GM04503 (cell line): ENCODE measurements at regions not wholly inside any gene's neighbourhood (a gene's known extent, or its start where the extent isn't known, plus 50 kb on each side); places are given as distances from the start of the nearest gene placed in this dataset.

Source experiments
- DNase-seq: peaks from one replicate; pipeline ENCODE4 v3.0.0-alpha.2; 2012; ENCODE audit warnings: low read depth

DNA sequence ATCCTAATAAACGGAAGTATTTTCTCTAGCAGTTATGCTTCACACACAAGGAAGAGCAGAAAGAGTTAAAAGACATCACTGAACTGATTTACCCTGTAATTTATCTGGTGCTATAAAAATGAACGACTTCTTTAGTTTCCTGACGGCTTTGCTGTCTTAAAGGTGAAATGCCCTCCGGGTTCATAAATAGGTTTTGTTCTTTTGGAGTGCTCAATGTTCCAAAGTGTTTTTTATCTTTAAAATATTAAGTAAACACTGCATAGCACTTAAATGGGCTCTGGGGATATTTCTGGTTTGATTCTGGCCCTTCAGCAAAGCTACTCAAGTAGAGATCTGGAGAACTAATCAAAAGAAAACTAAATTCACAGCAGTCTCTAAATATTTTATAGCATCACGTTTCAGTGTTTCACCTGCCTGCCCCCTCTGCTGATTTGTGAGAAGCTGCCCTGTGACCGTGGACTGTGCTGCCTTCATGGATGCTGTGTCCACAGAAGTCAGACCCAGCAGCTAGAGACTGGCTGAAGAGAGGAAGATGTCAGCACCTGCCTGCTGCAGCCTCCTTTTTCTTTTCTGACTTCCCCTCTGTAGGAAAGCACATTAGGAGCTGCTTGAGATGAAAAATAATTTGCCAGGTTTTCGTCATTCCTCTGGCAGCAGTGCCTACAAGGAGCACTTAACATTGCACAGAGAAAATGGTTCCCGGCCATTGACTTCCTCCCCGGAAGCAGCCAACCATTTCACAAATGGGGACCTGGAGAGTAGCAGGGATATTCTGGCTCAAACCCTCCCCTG is 205.1 kb upstream of the FSCB start:
- DNase-seq, result no peak

DNA sequence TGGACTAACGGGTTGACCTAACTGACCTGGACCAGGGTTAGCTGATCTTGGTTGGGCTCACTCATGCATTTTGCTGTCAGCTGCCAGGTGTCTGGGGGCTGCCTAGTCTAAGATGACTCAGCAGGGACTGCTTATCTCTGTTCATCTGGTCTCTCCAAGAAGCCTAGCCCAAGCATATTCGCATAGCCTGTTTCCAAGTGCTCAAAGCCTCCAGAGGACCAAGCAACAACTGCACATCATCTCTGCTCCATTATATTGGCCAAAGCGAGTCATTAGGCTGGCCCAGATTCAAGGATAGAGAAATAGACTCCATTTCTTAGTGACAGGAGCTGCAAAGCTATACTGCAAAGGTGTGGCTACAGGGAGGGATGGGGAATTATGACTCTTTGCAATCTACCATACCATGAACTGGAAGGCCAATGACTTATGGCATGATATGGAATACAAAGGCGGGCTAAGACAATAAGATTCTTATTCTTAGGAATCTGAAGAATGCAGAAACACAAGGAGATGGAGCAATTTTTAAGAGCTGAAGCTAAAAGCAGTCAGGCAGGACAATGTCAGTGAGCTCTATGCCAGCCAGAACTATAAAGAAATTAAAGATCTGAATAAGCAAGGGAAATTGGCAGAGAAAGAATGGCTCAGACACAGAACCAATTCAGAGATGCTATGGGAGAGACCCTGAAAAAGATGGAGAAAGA is 194.6 kb upstream of the FSCB start:
- DNase-seq, result no peak

GRCh38 chr14:44700694-44701093 is 193.6 kb upstream of the FSCB start:
- no peak for DNase-seq

- no peak for DNase-seq
These were observed 193.1 kb upstream of the FSCB start for GRCh38 chr14:44700184-44700583.

DNA sequence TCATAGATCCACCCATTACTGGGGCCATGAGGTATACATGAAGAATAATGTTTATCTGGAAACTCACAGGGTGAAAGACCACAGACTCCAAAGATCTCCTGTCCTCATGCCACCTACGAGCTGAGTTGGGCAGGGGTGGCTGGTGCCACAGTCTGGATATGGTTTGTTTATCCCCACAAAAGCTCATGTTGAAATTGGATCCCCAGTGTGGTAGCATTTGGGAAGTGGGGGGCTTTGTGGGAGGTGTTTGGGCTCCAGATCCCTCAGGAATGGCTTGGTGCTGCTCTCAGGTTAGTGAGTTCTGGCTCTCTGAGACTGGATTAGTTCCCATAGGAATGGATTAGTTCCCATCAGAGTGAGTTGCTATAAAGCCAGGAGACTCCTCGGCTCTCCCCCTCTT is 192.3 kb upstream of the FSCB start:
- DNase-seq, result no peak

GRCh38 chr14:44669496-44669895 is 162.4 kb upstream of the FSCB start:
- no peak for DNase-seq

GRCh38 chr14:44663136-44663535 is 156.1 kb upstream of the FSCB start:
- DNase-seq, result no peak

DNA sequence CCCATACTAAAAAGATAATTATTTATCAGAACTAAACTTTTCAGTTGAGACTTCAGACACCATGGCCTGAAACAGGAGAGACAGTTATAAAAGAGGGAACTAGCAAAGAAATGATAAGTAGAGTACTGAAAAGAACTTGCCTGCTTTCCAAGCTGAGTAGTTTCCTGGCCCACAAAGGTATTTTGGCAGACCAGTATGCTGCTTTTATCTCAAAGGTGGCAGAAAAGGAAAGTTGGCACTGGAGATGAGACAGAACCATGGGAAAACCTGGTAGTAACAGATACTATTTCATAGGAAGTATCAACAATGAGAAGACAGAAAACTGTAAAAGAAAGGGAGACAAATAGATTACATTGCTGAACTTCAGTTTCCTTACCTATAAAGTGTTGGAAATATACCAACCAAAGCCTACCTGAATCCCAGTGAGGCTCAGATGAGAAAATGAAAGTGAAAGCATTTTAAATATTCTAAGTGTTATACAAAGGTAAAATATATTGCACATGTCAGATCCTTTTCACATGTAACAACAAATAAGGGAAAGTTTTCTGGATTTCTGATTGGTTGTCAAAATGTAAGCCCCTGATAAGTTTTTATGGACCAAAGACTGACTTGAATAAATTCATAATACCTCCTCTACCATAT is 155.3 kb upstream of the FSCB start:
- DNase-seq, result no peak

DNA sequence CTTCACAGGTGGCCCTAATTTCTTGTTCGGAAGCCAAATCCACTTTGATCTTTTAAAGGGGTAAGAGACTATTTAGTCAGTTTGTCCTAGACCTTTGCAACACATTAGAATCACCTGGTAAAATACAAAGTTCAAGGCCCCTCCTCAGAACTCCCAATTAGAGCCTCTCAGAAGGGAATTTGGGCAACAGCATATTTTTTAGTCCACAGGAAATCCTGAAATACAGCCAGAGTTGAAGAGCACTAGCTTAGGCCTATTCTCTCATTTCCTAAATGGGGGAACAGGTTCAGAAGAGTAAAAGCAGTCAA is 151.3 kb upstream of the FSCB start:
- DNase-seq, result no peak

GRCh38 chr14:44657696-44658388 is 150.8 kb upstream of the FSCB start:
- no peak for DNase-seq

- no peak for DNase-seq
These were observed 150.1 kb upstream of the FSCB start for GRCh38 chr14:44657203-44657602.

DNA sequence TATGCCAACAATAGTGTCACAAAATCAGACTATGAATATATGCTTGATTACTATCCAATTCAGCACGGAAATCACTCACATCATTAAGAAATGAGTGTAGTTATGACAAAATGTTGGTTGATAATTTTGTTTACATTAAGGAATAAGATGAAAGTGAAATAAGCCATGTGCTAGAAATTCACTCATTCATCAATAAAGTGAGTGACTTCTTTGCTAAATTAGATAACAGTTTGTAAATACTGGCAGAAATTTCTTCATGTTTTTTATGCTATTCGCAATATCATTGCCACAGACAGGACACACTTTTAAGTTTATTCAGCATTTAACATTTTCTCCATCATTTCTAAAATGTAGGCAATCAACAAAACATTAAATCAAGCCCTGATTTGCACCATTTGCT is 147.5 kb upstream of the FSCB start:
- no peak for DNase-seq

- no peak for DNase-seq
These were observed 146.6 kb upstream of the FSCB start for GRCh38 chr14:44653641-44654040.

- DNase-seq, result no peak
These were observed 145.6 kb upstream of the FSCB start for GRCh38 chr14:44652640-44653039.

DNA sequence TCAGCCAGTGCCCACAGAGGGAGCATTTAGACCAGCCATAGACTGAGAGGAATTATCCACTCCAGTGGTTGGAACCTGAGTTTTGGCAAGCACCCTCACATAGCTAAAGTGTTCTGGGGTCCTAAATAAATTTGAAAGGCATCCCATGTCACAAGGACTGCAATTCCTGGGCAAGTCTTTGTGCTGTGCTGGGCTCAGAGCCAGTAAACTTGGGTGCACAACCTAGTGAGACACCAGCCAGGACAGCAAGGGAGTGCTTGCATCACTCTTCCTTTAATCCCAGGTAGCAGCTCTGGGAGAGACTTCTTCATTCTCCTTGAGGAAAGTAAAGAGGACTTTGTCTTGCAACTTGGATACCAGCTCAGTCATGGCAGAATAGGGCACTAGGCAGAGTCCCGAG is 142.0 kb upstream of the FSCB start:
- no peak for DNase-seq

- no peak for DNase-seq
These were observed 133.3 kb upstream of the FSCB start for GRCh38 chr14:44640416-44640815.

DNA sequence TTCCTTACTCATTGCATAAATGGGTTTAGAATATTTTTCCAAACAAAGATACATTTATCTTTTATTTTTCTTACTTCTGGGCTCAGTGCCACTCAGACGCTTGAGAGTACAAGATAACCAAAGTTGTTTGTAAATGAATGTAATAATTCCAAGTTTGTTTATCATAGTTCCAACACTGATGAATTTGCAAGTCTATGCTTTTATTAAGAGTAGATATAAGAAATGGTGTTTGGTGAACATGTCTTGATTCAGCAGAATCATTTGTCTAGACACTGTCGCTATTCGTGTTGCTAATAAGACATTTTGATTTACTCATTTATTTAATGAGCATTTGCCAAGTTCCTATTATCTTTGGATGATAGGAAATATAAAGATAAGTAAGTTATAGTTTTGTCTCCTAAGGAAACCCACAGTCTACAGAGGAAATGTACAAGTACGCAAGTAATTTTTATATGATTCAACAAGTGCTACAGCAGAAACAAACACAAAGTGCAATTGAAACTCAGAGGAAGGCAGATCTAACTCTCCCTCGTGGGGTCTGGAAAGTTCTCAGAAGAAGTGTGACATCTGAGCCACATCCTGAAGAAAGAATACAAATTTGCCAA is 132.8 kb upstream of the FSCB start:
- no peak for DNase-seq

GRCh38 chr14:44634692-44635091 is 127.6 kb upstream of the FSCB start:
- no peak for DNase-seq

- DNase-seq, result no peak
These were observed 119.3 kb upstream of the FSCB start for GRCh38 chr14:44626423-44626822.

- DNase-seq, result no peak
These were observed 118.0 kb upstream of the FSCB start for GRCh38 chr14:44625098-44625497.

GRCh38 chr14:44620121-44621019 is 113.3 kb upstream of the FSCB start:
- no peak for DNase-seq
